GM18517 (cell line): ENCODE measurements at regions not wholly inside any gene's neighbourhood (a gene's known extent, or its start where the extent isn't known, plus 50 kb on each side); places are given as distances from the start of the nearest gene placed in this dataset.
"Not testable (repeated sequence)": the region's sequence is repeated elsewhere in the genome, so short reads cannot be mapped to it uniquely, and the experiment has no call there.

Experiments
- ATAC-seq: cut with Tn5 transposase; IDR thresholded peaks from one replicate; pipeline ENCODE4 v1.9.1; 2021; ENCODE audit warnings: mild to moderate bottlenecking, moderate library complexity; ENCODE audit not compliant: unreplicated experiment

- not testable (repeated sequence) for ATAC-seq
Measured at GRCh38 chr13:64077132-64077835, 2661.6 kb upstream of the PCDH20 start.

DNA sequence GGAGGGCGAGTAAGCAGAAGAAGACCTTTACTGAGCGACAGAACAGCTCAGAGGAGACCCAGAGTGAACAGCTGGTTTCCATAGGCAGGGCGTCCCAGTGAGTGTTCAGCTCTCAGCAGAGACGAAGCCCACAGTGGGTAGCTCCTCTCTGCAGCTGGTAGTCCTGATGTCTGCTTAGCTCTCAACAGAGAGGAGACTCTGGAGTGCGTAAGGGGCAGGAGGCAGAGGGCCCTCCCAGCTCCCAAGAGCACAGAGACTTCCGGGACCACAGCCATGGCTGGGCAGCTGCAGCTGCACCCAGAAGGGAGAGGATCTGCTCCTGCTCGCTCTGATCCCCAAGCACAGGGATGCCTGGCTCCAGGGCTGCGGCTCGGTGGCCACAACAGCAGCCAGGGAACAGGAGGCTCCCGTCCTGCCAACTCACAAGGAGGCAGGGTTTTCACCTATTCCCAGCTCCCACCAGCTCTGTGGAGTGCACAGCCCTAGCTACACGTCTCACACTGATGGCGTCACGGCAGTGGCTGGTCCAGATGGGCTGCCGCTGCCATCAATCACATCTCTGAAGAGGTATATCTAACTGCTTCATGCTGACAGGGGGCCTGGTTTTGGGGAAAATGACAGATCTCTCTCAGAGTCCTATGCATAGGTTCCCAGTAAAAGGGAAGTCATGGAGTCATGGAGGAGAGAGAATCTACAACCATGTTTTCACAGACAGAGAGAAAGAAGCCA, 2660.1 kb upstream of the PCDH20 start:
- no peak for ATAC-seq

GRCh38 chr13:64074971-64075474, 2659.4 kb upstream of the PCDH20 start:
- ATAC-seq = no peak

- no peak for ATAC-seq
Measured at GRCh38 chr13:64073203-64073602, 2657.6 kb upstream of the PCDH20 start.

DNA sequence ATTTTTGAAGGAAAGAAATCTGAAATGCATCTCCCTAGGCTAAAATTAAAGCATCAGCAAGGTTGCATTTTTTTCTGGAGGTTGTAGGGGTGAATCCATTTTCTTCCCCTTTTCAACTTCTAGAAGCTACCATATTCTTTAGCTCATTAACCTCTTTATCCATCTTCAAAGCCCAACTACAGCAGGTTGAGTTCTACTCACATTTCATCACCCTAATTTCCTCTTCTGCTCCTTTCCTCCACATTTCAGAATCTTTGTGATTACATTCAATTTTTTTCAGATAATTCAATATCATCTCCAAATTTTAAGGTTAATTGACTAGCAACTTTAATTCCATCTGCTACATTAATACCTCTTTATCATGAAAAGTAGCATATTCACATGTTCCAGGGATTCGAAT, 2655.7 kb upstream of the PCDH20 start:
- no peak for ATAC-seq

GRCh38 chr13:64069892-64070291, 2654.2 kb upstream of the PCDH20 start:
- ATAC-seq = no peak

GRCh38 chr13:64066711-64067110, 2651.1 kb upstream of the PCDH20 start:
- no peak for ATAC-seq

DNA sequence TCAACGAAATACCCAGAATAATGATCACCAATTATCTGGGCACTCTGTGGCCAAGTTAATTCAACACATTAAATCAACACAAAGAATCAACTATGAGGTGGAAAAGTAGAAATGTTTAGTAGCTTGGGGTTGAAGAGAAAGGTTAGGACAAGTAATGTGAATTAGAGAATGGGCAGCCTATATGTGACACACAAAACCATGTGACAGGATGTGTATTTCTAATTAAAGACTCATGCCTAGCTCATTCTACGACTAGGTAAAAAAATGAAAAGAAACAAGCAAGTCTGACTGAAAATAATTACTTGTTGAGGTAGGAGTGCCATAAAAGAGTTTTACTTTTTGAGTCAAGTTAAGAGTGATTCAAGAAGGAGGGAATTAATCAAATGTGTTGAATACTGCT, 2646.0 kb upstream of the PCDH20 start:
- no peak for ATAC-seq

DNA sequence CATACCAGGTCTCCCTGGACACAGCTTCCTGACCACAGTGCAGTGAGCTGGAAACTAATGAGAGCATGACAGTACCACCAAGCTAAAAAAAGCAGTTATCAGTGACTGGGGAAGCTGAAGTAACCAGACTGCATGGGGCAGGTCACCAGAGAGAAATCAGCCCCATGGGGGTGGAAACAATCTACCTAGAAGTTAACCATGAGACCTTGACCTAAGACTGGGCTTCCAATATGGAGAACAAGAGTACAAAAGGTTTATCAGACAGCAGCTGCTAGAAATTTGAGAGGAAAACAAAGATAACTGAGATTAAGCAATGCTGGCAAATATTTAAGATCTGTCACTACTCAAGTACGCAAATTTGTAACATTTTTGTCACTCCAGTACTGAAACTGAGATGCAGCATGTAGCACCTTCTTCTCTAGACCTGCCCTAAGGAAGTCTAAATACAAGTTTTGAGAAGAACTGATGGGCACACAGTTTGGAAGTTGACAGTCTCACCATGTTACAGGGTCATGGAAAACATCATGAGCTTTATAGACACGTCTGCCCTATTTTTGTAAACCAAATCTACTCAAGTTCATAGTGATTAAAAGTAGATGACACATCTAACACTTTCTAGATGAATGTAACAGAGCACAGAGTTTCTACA, 2641.8 kb upstream of the PCDH20 start:
- ATAC-seq = no peak

- no peak for ATAC-seq
Measured at GRCh38 chr13:64054321-64054720, 2638.7 kb upstream of the PCDH20 start.

- no peak for ATAC-seq
Measured at GRCh38 chr13:64052521-64052920, 2636.9 kb upstream of the PCDH20 start.

GRCh38 chr13:64051278-64051677, 2635.6 kb upstream of the PCDH20 start:
- ATAC-seq = no peak

GRCh38 chr13:64041296-64041695, 2625.6 kb upstream of the PCDH20 start:
- ATAC-seq = no peak

GRCh38 chr13:64033921-64034320, 2618.3 kb upstream of the PCDH20 start:
- no peak for ATAC-seq

DNA sequence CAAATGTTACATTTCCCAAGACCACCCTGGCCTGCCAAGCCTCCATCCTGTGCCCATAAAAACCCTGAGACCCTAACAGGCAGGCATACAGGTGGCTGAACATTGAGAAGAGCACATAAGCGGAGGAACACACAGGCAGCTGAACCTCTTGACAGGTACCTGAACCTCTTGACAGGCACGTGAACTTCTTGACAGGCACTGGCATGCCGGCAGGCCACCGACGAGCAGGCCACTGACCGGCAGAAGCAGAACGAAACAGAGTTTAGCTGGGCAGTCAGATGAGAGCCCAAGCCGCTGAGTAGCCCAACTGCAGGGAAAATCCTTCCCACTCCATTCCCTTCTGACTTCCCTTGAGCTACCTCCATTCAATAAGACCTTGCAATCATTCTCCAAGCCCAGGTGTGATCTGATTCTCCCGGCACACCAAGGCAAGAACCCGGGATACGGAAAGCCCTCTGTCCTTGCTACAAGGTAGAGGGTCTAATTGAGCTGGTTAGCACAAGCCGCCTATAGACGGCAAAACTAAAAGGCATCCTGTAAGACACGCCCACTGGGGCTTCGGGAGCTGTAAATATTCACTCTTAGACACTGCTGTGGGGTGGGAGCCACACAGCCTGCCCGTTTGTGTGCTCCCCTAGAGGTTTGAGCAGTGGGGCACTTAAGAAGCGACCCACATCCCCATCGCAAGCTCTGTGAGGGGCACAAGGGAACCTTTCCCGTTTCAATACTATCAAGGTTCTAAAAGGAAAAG, 2613.9 kb upstream of the PCDH20 start:
- no peak for ATAC-seq

GRCh38 chr13:64028551-64028950, 2612.9 kb upstream of the PCDH20 start:
- no peak for ATAC-seq

DNA sequence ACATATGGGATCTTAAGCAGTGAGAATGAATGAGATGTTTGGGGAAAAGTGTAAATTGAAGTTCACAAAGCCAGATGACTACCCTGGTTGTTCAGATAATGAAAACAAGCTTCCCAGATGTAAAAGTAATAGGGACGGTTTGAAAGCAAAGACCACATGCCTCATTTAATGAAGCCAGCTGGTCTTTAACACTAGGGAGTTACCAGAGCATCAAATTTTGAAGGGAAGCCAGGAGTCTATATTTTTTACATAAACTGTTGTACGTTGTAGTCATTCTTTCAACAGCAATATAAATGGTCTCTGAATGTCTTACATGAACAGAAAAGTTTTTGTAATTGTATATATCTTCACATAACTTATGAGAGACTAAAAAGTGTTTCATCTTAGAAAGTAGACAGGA, 2604.5 kb upstream of the PCDH20 start:
- no peak for ATAC-seq

DNA sequence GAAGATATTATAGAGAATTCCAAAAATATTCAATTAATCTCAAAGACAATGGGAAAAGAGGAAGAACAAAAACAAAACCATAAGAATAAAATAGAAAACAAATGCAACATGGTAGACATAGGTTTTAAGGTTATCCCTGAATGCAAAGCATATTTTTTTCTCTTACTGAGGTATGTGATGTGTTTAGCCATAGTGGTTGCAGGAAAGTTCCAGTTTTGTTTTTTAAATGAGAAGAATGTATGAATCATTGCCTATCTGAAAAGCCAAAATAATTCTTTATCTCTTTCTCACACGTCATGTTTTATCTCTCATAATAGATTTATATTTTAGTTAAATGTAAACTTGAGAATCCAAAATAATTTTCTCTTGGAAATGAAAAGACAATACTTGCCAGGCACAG, 2591.7 kb upstream of the PCDH20 start:
- no peak for ATAC-seq

- no peak for ATAC-seq
Measured at GRCh38 chr13:64000321-64000720, 2584.7 kb upstream of the PCDH20 start.

- ATAC-seq = no peak
Measured at GRCh38 chr13:63999614-64000305, 2584.1 kb upstream of the PCDH20 start.

DNA sequence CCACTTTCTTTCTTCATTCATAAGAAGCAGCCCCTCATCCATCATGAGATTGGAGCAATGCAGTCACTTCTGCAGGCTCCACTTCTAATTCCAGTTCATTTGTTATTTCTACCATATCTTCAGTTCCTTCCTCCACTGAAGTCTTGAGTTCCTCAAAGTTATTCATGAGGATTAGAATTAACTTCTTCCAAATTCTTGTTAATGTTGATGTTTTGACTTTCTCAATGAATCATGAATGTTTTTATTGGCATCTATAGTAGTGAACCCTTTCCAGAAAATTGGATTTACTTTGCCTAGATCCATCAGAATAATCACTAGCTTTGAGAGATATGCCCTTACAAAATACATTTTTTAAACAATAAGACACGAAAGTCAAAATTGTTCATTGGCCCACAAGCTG, 2567.7 kb upstream of the PCDH20 start:
- ATAC-seq = no peak
